ENCODE measurements at regions not wholly inside any gene's neighbourhood (a gene's known extent, or its start where the extent isn't known, plus 50 kb on each side); places are given as distances from the start of the nearest gene placed in this dataset.

DNA sequence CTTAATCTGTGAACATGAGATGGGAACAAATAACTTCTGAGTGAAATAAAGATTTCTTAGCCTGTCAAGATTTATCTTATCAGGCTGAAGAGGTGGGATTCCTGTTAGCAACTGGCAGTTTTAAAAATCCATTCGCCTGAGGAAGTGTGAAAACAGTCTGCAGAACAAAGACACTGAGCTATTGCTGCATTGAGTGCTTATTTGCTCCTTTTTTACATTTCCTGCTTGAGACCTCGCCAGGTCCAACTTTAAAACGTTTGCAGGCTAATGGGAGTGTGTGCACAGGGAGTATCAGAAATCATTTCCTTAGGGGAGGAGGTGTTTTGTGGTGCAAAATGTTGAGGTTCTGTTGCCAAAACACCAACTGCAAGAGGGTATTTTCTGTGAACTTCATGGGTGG is 957.8 kb upstream of the RBFOX1 start:
- no peak for ATAC-seq (ENCODE audit: low read depth)
- Mint-ChIP-seq H3K27ac (no peak overlapping the region), H3K4me1 (no peaks in the 10 kb centered on the region)

GRCh38 chr16:6364846-6365245 is 967.8 kb upstream of the RBFOX1 start:
- Mint-ChIP-seq H3K9me3 (peaks cover 12% of the 10 kb centered on the region), H3K36me3 (no peaks in the 10 kb centered on the region), H3K4me3 (no peak overlapping the region), H3K27me3 (no peaks in the 10 kb centered on the region), H3K4me1 (no peaks in the 10 kb centered on the region), H3K27ac (no peak overlapping the region)
- ATAC-seq (ENCODE audit: low read depth) (no peak), DNase-seq (ENCODE audit: low spot score in 2 of 2) (no peak)

More for the DNA sequence above, 957.8 kb upstream of the RBFOX1 start:
- no peaks in the 10 kb centered on the region for H3K9me3 Mint-ChIP-seq
- H3K36me3 Mint-ChIP-seq: no peaks in the 10 kb centered on the region
- H3K27me3 Mint-ChIP-seq: no peaks in the 10 kb centered on the region
- H3K4me3 Mint-ChIP-seq: no peak overlapping the region
- no peak for DNase-seq (ENCODE audit: low spot score in 2 of 2)

DNA sequence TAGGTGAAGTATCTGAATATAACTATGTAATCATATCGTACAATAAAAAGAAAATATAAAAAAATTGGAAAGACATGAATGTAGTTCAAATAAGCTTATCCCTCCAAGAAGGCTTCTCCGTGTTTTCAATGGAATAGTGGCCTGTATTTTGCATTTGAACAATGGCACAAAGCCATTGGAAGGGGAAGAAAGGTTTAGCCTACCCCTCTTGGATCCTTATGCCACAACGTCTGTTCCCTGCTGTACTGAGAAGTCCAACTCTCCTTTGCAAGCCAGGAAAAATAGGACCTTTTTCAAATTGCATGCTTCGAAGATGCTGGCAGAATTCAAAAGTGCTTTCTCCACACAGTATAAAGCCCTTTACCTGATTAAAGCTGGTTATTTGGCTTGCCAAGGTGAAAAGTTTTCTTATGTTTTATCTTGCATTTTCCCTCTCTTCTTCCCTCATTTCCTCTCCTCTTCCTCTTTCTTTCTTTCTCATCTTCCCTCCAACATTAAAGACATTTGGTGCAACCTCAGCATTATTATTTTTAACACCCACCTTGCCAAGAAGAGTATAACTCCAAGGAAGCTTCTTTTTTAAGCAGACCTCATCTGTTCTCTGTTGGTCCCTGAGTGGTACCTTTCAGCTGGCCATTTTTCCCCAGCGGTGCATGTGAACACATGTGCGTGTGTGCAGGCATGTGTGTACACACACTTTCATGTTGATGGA is 968.6 kb upstream of the RBFOX1 start:
- peaks cover 12% of the 10 kb centered on the region for H3K9me3 Mint-ChIP-seq
- ATAC-seq (ENCODE audit: low read depth) (no peak), DNase-seq (ENCODE audit: low spot score in 2 of 2) (no peak)
- H3K27ac Mint-ChIP-seq: no peak overlapping the region
- no peaks in the 10 kb centered on the region for H3K4me1 Mint-ChIP-seq
- H3K27me3 Mint-ChIP-seq: no peaks in the 10 kb centered on the region
- no peaks in the 10 kb centered on the region for H3K36me3 Mint-ChIP-seq
- no peak overlapping the region for H3K4me3 Mint-ChIP-seq

DNA sequence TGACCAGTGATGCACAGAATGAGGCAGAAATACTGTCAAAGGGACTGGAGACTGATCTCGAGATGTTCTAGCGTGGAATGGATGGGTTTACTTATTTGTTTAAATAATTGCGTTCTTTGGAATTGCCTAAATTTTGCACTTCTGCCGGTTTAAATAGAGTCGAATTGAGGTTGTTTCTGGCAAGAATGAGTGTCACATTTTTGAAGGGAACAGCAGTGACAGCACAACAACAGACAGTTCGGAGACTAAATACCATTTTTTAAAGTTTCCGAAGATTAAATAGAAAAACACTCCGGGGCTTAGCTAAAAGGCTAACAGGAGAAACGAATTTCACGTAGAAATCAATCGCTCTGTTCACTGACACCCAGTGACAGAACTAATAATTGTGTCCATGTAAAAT is 969.2 kb upstream of the RBFOX1 start:
- Mint-ChIP-seq H3K9me3 (peaks cover 9% of the 10 kb centered on the region), H3K27me3 (no peaks in the 10 kb centered on the region), H3K27ac (no peak overlapping the region), H3K4me1 (no peaks in the 10 kb centered on the region), H3K4me3 (no peak overlapping the region), H3K36me3 (no peaks in the 10 kb centered on the region)
- ATAC-seq (ENCODE audit: low read depth) (no peak), DNase-seq (ENCODE audit: low spot score in 2 of 2) (no peak)

DNA sequence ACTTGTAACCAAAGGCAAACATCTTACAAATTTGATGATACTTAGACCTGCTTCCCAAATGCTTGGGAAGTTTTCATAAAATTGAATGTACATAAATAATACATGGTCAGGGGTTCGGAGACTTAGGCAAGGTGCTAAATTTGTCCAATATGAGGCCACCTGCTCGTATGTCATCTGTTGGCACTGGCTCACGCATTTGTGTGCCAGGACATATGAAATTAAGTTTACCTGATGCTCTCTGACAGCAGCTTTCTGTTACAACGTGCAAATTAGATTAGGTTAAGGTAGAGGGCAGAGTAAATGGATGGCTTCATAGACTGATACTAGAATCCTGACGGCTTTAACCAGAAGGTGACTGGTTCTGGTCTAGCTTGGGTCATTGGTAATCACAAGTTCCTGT is 970.3 kb upstream of the RBFOX1 start:
- H3K9me3 Mint-ChIP-seq: peaks cover 7% of the 10 kb centered on the region
- H3K27ac Mint-ChIP-seq: no peak overlapping the region
- H3K4me3 Mint-ChIP-seq: no peak overlapping the region
- DNase-seq (ENCODE audit: low spot score in 2 of 2) (no peak), ATAC-seq (ENCODE audit: low read depth) (no peak)
- H3K4me1 Mint-ChIP-seq: no peaks in the 10 kb centered on the region
- H3K27me3 Mint-ChIP-seq: no peaks in the 10 kb centered on the region
- H3K36me3 Mint-ChIP-seq: no peaks in the 10 kb centered on the region

DNA sequence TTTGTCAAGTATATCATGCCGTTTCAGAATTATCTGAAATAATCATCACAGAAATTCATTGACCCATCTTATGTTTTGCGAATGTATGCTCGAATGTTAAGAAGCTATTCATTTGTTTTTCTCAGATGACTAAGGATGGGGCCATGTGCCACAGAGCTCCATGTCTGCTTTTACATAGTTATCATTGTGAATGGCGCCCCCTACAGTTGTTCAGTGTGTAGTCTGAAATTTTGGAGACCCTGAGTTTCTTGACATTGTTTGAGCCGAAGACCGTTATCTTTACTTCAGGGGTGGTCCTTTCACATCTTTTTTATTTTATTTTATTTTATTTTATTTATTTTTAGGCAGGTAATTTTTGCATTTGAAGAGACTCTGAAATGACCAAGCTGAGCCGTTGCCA is 972.0 kb upstream of the RBFOX1 start:
- no peak for ATAC-seq (ENCODE audit: low read depth)

GRCh38 chr16:6356911-6357310 is 975.7 kb upstream of the RBFOX1 start:
- no peak for ATAC-seq (ENCODE audit: low read depth)
- Mint-ChIP-seq H3K4me1 (no peaks in the 10 kb centered on the region), H3K4me3 (no peak overlapping the region), H3K27me3 (no peaks in the 10 kb centered on the region), H3K9me3 (peaks cover 7% of the 10 kb centered on the region), H3K27ac (no peak overlapping the region), H3K36me3 (no peaks in the 10 kb centered on the region)
- DNase-seq (ENCODE audit: low spot score in 2 of 2): no peak

More for the DNA sequence above, 972.0 kb upstream of the RBFOX1 start:
- Mint-ChIP-seq H3K9me3 (peaks cover 8% of the 10 kb centered on the region), H3K27ac (no peak overlapping the region), H3K27me3 (no peaks in the 10 kb centered on the region), H3K36me3 (no peaks in the 10 kb centered on the region), H3K4me1 (no peaks in the 10 kb centered on the region), H3K4me3 (no peak overlapping the region)
- DNase-seq (ENCODE audit: low spot score in 2 of 2): no peak

DNA sequence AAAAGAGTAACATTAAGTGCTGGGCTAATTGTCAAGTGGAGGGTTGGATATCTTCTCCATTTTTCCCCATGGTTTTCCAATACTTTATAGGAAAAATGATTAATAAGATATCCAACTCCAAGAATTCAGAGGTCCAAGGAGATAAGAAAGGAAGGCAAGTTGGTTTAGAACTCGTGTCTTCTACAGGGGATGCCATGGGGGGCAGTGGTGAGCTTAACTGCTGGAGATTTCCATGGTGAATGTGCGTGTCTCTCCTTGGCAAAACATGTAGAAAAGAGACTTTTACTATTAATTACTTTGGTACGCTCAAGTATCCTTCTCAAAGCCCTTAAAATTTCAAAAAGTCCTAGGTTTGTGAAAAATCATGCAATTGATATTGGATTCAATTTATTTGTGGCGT is 982.9 kb upstream of the RBFOX1 start:
- DNase-seq (ENCODE audit: low spot score in 2 of 2) (no peak), ATAC-seq (ENCODE audit: low read depth) (no peak)
- H3K27ac Mint-ChIP-seq: no peak overlapping the region
- H3K36me3 Mint-ChIP-seq: no peaks in the 10 kb centered on the region
- peaks cover 3% of the 10 kb centered on the region for H3K9me3 Mint-ChIP-seq
- H3K27me3 Mint-ChIP-seq: no peaks in the 10 kb centered on the region
- no peaks in the 10 kb centered on the region for H3K4me1 Mint-ChIP-seq
- no peak overlapping the region for H3K4me3 Mint-ChIP-seq

DNA sequence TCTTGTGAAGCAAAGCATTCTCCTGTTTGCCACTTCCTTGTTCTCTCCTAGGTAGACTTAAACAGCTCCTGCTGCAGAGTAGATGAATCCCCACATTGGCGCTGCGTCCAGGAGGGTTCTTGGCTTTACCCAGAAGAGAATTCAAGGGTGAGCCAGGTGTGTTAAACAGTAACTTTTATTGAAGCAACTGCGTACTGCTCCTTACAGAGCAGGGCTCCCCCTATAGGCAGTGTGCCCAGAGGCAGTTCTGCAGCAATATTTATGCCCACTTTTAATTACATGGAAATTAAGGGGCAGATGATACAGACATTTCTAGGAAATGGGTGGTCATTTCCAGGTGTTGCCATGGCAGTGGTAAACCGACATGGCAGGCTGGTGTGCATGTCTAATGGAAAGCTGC is 987.6 kb upstream of the RBFOX1 start:
- Mint-ChIP-seq H3K36me3 (no peaks in the 10 kb centered on the region), H3K27ac (no peak overlapping the region)

GRCh38 chr16:6343157-6343556 is 989.5 kb upstream of the RBFOX1 start:
- H3K4me3 Mint-ChIP-seq: no peak overlapping the region
- no peaks in the 10 kb centered on the region for H3K27me3 Mint-ChIP-seq
- no peak for ATAC-seq (ENCODE audit: low read depth)
- H3K27ac Mint-ChIP-seq: no peak overlapping the region
- no peaks in the 10 kb centered on the region for H3K4me1 Mint-ChIP-seq
- no peaks in the 10 kb centered on the region for H3K36me3 Mint-ChIP-seq
- peaks cover 7% of the 10 kb centered on the region for H3K9me3 Mint-ChIP-seq
- no peak for DNase-seq (ENCODE audit: low spot score in 2 of 2)

More for the DNA sequence above, 987.6 kb upstream of the RBFOX1 start:
- H3K4me1 Mint-ChIP-seq: no peaks in the 10 kb centered on the region
- ATAC-seq (ENCODE audit: low read depth) (no peak), DNase-seq (ENCODE audit: low spot score in 2 of 2) (no peak)
- no peak overlapping the region for H3K4me3 Mint-ChIP-seq
- no peaks in the 10 kb centered on the region for H3K27me3 Mint-ChIP-seq
- H3K9me3 Mint-ChIP-seq: peaks cover 6% of the 10 kb centered on the region

GRCh38 chr16:6341981-6342380 is 990.7 kb upstream of the RBFOX1 start:
- Mint-ChIP-seq H3K27me3 (no peaks in the 10 kb centered on the region), H3K27ac (no peak overlapping the region), H3K4me1 (no peaks in the 10 kb centered on the region), H3K36me3 (no peaks in the 10 kb centered on the region), H3K4me3 (no peak overlapping the region), H3K9me3 (peaks cover 7% of the 10 kb centered on the region)
- DNase-seq (ENCODE audit: low spot score in 2 of 2): no peak
- no peak for ATAC-seq (ENCODE audit: low read depth)

- Mint-ChIP-seq H3K36me3 (no peaks in the 10 kb centered on the region), H3K9me3 (peaks cover 5% of the 10 kb centered on the region), H3K4me3 (no peak overlapping the region), H3K27me3 (no peaks in the 10 kb centered on the region), H3K4me1 (no peaks in the 10 kb centered on the region), H3K27ac (no peak overlapping the region)
- DNase-seq (ENCODE audit: low spot score in 2 of 2) (no peak), ATAC-seq (ENCODE audit: low read depth) (no peak)
Observed at GRCh38 chr16:6335072-6335471, 997.6 kb upstream of the RBFOX1 start.

DNA sequence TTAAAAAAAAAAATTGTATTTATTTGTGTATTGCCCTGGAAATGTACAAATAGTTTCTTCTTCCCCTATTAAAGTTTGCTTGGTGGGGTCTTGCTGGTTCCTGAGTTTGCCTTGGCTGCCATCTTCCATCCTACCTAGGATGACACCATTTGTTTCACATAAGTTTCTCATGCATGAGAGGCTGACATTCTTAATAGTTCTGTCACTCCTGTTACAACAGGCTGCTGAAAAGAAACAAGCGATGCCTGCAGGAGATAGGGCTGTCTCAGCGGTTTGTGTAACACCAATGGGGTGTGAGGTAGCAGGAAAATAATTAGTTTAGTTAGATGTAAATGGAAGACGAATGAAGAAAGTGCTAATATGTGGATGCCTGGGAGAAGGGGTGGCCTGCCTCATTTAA is 1000.9 kb upstream of the RBFOX1 start:
- no peaks in the 10 kb centered on the region for H3K27me3 Mint-ChIP-seq
- H3K9me3 Mint-ChIP-seq: peaks cover 4% of the 10 kb centered on the region
- DNase-seq (ENCODE audit: low spot score in 2 of 2) (no peak), ATAC-seq (ENCODE audit: low read depth) (no peak)
- no peak overlapping the region for H3K27ac Mint-ChIP-seq
- H3K4me3 Mint-ChIP-seq: no peak overlapping the region
- no peaks in the 10 kb centered on the region for H3K4me1 Mint-ChIP-seq
- H3K36me3 Mint-ChIP-seq: no peaks in the 10 kb centered on the region

GRCh38 chr16:6317934-6318333 is 1014.7 kb upstream of the RBFOX1 start:
- Mint-ChIP-seq H3K9me3 (peaks cover 8% of the 10 kb centered on the region), H3K4me1 (no peaks in the 10 kb centered on the region), H3K36me3 (no peaks in the 10 kb centered on the region), H3K27me3 (no peaks in the 10 kb centered on the region), H3K27ac (no peak overlapping the region), H3K4me3 (no peak overlapping the region)
- DNase-seq (ENCODE audit: low spot score in 2 of 2): no peak
- no peak for ATAC-seq (ENCODE audit: low read depth)

GRCh38 chr16:6309271-6309670 is 1023.4 kb upstream of the RBFOX1 start:
- H3K9me3 Mint-ChIP-seq: peaks cover under 1% of the 10 kb centered on the region
- H3K4me1 Mint-ChIP-seq: no peaks in the 10 kb centered on the region
- H3K27ac Mint-ChIP-seq: no peak overlapping the region
- no peaks in the 10 kb centered on the region for H3K36me3 Mint-ChIP-seq
- ATAC-seq (ENCODE audit: low read depth) (no peak), DNase-seq (ENCODE audit: low spot score in 2 of 2) (no peak)
- H3K4me3 Mint-ChIP-seq: no peak overlapping the region
- H3K27me3 Mint-ChIP-seq: no peaks in the 10 kb centered on the region

Data from memory B cell (primary cell).